AG04450 (cell line): ENCODE measurements at regions not wholly inside any gene's neighbourhood (a gene's known extent, or its start where the extent isn't known, plus 50 kb on each side); places are given as distances from the start of the nearest gene placed in this dataset.

Experiments
- CTCF ChIA-PET: fragments of 300-600, 350-600 bp; formaldehyde crosslinking; extraction: SDS; loops from one replicate; lab custom pipeline; 2022; ENCODE audit warnings: antibody characterized with exemption, inconsistent platforms; lab: Charles Lee
- POLR2A ChIA-PET: fragments of 350-600 bp; formaldehyde crosslinking; extraction: SDS; loops from one replicate; lab custom pipeline; 2021; ENCODE audit warnings: antibody characterized with exemption, inconsistent platforms; lab: Yijun Ruan, JAX
- DNase-seq: peaks from one replicate; pipeline ENCODE4 v3.0.0-alpha.2; 2011; ENCODE audit warnings: low read depth, low spot score
- H3K27ac ChIP-seq: one replicate; pipeline ENCODE4 v1.5.1; 2012; ENCODE audit warnings: low read depth, low read length, control low read depth
- H3K27me3 ChIP-seq: one replicate; pipeline ENCODE4 v1.6.0; 2012; ENCODE audit warnings: low read length; ENCODE audit not compliant: control insufficient read depth, insufficient read depth
- H3K4me3 ChIP-seq: 2 replicates; pipeline ENCODE4 v1.5.1; 2011; ENCODE audit warnings: mild to moderate bottlenecking, low read depth, low read length, control low read depth
- H3K9me3 ChIP-seq: 2 replicates; pipeline ENCODE4 v1.5.1; 2012; ENCODE audit warnings: low read length; ENCODE audit not compliant: control insufficient read depth, insufficient read depth
- TF ChIP-seq, protein P1 (sequence below): IDR thresholded peaks from 2 replicates; pipeline ENCODE4 v1.5.1; 2011; ENCODE audit warnings: low read depth, low read length, control low read depth, inconsistent platforms

DNA sequence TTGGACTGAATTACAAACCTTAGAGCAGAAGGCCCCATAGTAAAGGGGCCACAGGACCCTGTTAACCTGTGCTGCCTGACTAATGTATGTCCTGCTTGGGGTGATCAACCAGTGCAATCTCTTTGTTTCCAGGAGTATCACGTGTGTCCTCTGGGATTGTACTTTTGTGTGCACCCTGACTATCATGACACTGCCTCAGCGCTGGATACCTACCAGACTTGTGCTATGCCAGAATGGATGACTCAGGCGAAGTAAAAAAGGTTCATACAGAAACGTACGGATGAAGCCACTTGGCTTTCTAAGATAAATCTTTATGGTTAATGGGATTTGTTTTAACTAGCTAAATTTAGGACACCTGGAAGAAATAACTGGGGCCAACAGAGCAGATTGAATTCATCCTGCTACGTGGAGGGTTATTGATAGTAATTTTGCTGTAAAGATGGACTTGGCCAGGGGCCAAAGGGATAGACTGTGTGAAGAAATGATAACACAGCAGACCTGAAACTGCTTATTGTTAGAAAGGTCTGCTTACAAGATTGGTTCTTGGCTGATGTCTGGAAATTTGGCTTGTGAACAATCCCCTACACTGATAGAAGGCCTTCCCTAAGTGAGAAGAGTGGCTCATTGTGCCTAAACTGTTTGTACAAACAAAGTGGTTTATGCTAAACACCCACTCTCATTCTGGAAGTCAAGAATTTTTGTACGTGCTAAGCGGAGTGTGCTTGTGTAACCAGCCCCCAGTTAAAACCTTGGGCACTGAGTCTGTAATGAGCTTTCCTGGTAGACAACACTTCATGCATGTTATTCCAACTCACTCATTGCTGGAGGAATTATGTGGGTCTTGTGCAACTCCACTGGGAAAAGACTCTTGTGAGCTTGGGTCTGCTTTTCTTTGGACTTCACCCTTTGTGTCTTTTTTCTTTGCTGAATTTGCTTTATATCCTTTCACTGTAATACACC lies 750.5 kb upstream of the HTR2C start:
- no peak for DNase-seq
- ChIA-PET POLR2A (no interaction called here), CTCF (no interaction called here)
- Histone ChIP-seq H3K27me3 (no peaks in the 10 kb centered on the region), H3K9me3 (no peaks in the 10 kb centered on the region), H3K4me3 (no peak overlapping the region), H3K27ac (no peak overlapping the region)
- TF ChIP-seq, protein P1, sequence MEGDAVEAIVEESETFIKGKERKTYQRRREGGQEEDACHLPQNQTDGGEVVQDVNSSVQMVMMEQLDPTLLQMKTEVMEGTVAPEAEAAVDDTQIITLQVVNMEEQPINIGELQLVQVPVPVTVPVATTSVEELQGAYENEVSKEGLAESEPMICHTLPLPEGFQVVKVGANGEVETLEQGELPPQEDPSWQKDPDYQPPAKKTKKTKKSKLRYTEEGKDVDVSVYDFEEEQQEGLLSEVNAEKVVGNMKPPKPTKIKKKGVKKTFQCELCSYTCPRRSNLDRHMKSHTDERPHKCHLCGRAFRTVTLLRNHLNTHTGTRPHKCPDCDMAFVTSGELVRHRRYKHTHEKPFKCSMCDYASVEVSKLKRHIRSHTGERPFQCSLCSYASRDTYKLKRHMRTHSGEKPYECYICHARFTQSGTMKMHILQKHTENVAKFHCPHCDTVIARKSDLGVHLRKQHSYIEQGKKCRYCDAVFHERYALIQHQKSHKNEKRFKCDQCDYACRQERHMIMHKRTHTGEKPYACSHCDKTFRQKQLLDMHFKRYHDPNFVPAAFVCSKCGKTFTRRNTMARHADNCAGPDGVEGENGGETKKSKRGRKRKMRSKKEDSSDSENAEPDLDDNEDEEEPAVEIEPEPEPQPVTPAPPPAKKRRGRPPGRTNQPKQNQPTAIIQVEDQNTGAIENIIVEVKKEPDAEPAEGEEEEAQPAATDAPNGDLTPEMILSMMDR: no peak

DNA sequence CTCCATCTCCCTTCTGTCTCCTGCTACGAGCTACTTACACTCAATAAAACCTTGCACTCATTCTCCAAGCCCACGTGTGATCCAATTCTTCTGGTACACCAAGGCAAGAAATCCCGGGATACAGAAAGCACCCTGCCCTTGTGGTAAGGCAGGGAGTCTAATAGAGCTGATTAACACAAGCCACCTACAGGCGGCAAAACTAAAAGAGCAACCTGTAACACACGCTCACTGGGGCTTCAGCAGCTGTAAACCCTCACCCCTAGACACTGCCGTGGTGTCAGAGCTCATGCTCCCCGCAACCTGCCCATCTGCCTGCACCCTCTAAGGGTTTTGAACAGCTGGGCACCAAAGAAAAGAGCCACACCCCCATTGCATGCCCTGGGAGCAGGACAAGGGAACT lies 755.4 kb upstream of the HTR2C start:
- H3K9me3 ChIP-seq: peaks cover 3% of the 10 kb centered on the region; the same call in 1 of the 2 replicates
- H3K4me3 ChIP-seq: no peak overlapping the region
- POLR2A ChIA-PET: no interaction called here
- no peaks in the 10 kb centered on the region for H3K27me3 ChIP-seq
- CTCF ChIA-PET: no interaction called here
- DNase-seq: no peak
- TF ChIP-seq, protein P1: no peak
- H3K27ac ChIP-seq: no peak overlapping the region

DNA sequence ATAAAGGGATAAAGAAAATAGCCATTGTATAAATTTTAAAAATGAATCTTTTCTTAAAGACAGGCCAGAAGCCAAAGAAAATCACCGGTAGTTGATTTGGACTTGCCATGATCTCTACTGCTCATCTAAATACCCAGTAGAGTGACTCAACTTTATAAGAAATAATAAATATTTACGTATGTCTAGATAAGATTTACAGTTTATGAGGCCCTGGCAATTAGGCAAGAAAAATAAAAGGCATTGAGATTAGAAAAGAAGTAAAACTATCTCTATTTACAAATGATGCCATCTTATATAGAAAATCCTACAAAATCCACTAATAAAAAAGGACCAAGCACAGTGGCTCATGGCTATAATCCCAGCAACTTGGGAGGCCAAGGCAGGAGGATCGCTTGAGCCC lies 765.5 kb upstream of the HTR2C start:
- Histone ChIP-seq H3K9me3 (no peaks in the 10 kb centered on the region), H3K27me3 (no peaks in the 10 kb centered on the region), H3K27ac (no peak overlapping the region), H3K4me3 (no peak overlapping the region)
- DNase-seq: no peak
- POLR2A ChIA-PET: no interaction called here
- TF ChIP-seq, protein P1: no peak
- CTCF ChIA-PET: no interaction called here

DNA sequence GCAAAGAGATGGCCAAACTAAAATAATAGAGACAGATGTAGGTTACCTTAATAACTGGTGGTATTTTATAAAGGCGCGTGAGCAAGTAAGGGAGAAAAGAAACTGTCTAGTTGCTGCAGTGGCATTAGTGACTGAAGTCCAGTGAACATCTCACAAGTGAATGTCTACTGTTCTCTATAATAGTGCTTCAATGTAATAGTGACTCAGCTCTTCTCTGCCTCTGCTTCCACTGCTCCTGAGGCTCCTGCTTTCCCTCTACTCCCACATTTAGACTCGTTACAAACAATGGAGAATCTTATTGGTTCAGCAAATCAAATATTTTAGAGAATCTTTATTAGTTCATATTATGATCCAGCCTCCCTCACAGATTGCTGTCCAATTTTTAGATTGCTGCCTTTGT lies 779.1 kb upstream of the HTR2C start:
- H3K27me3 ChIP-seq: no peaks in the 10 kb centered on the region
- H3K9me3 ChIP-seq: no peaks in the 10 kb centered on the region
- CTCF ChIA-PET: no interaction called here
- DNase-seq: no peak
- H3K4me3 ChIP-seq: no peak overlapping the region
- TF ChIP-seq, protein P1: no peak
- POLR2A ChIA-PET: no interaction called here
- H3K27ac ChIP-seq: no peak overlapping the region

DNA sequence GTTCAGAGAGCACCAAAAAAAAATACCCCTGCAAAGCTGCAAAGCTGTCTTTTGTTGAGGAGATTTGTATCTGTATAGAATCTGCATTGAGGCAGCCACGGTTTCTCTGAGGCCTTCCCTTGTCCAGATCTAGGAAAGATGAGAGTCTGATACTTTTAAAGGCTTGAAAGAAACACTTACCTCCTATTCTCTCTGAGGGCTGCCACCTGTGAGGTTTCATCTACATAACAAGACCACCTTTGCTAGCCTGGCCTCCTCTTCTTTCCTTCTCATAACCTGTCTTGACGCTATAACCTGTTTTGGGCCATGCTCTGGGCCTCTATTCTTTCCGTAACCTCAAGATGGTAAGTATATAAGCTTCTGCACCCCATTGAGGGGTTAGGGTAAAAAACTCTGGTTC lies 779.6 kb upstream of the HTR2C start:
- no peaks in the 10 kb centered on the region for H3K27me3 ChIP-seq
- H3K9me3 ChIP-seq: no peaks in the 10 kb centered on the region
- TF ChIP-seq, protein P1: no peak
- ChIA-PET POLR2A (no interaction called here), CTCF (no interaction called here)
- no peak overlapping the region for H3K4me3 ChIP-seq
- H3K27ac ChIP-seq: no peak overlapping the region
- no peak for DNase-seq
